ENCODE measurements at regions not wholly inside any gene's neighbourhood (a gene's known extent, or its start where the extent isn't known, plus 50 kb on each side); places are given as distances from the start of the nearest gene placed in this dataset.

DNA sequence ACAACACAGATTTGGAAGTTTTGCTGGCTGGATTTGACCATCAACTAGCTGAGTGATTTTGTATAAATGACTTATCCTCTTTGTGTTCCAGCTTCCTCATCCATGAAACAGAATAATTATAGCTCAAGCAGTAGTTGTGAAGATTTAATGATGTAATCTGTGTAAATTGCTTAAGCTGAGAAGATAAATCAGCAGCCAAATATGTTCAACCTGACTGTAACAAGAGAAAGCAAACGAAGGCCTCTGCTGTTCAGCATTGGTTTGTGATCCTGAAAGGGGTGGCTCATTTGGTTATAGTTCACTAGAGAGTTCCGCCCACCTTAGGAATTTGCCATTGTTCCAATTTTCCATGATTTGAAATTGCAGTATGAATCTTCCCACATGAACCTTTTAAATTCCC is 75.7 kb upstream of the CCDC112 start:
- DNase-seq: no peak

DNA sequence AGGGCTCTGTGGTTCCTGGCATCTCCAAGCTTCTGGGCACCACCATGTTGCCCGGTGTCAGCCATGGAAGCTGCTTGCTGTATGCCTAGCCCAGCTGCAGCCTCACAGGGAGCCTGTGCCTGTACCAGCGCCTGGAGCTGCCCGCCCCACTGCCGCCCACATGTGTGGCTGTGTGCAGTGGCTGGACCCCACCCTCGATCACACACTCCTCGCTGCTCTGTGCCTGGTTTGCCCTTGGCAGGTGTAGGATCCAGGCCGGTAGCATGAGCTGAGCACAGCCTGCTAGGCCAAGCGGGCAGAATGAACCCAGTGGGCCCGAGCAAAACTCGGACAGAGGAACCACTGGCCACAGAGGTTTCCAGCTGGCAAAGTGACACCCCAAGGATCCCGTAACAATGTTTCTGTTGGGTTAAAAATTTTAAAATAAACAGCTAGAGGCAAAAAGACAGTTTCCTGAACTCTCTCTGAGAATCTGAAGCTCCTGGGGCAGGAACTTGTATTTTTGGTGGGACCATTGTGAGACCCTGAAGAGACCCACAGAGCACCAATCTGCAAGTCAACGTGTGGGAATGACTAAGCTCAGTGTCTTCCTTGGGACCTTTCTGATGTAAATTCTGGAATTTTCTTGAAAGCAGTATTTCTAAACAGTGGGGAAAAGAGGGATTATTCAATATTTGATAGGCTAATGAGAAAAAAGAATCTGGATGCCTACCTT is 73.1 kb upstream of the CCDC112 start:
- DNase-seq: no peak

DNA sequence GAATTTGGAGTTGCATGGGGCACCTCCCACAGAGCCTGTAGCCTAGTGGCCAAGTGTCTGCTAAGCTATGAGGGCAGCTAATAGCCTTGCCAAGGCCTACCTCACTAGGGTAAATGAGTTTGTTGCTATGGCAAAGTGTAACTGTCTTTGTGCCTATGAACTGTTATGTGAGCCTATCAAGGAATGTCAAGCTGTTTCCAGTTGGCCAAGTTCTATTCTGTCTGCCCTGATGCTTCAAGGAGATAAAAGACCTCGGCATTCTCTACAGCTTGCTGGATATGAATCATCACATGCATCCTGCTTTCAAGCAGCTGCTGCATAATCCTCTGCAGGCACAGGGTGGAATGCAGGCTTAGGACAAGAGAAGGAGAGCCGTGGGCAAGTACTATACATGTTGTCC is 69.8 kb upstream of the CCDC112 start:
- DNase-seq: peak in 1 of 2 experiments; percentile 4

DNA sequence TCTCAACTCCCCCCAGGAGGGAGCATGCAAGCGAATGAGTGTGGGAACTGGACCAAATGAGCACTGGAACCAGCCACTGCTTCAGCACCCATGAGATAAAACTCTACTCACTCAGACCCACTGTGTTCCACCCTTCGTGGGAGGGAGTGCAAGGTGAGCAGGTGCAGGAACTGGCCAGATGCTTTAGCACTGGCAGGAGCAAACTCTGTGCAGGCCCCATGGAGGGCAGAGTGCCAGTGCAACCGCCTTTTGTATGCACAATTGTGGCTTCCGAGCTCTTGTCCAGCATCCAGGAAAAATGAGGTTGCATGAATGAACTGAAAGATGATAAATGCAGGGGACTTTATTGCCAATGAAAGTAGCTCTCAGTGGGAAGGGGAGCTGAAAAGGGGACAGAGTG is 67.4 kb upstream of the CCDC112 start:
- no peak for DNase-seq

DNA sequence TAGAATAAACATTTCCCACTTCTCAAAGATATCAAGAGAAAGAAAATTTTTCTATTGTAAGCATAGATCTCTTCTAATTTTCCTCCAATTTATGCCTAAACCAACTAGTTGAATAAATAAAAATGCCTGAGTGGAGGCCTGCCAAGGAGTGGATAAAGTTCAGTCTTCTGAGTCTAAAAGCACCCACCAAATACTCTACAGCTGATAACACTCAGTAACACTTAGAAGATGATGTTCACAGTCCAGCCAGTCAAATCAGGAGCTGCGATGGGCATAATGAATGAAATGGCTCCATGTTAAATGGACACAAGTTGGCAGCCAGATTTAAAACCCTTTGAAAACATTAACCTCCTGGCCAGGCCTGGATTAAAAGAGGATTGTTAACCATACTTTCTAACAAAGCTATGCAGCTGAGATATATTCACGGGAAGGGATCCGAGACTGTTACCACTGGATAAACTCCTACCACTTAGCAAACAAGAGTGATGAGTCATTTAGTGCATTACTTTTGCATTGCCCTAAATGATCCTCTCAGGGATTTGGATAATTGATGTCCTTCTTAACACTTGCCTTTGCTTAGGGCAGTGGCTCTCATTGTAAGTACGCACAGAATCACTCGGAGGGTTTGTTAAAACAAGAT is 63.7 kb upstream of the CCDC112 start:
- no peak for DNase-seq

DNA sequence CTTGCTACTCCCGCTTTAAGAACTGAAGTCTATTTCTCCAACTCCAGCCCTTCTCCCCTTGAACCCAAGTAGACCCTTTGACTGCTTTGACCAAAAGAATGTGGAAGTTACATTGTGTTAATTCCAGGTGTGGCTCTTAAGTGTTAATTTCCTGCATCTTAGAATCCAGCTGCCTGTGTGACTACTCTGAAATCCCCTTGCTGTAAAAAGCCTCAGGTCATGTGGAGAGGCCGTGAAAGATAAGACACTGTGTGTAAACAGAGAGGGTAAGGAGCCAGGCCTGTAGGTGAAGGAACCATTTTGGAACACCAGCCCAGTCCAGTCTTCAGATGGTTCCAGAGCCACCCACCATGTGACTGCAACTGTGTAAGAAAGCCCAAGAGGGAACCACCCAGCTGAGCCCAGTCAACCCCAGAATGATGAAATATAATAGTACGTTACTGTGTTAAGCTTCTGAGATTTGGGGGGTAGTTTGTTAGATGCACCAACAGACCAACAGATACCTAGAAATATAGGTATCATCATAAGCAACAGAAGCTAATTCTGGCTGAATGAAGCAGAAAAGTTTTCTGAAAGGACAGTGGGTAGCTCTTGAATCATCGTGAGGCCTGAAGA is 59.4 kb upstream of the CCDC112 start:
- no peak for DNase-seq

DNA sequence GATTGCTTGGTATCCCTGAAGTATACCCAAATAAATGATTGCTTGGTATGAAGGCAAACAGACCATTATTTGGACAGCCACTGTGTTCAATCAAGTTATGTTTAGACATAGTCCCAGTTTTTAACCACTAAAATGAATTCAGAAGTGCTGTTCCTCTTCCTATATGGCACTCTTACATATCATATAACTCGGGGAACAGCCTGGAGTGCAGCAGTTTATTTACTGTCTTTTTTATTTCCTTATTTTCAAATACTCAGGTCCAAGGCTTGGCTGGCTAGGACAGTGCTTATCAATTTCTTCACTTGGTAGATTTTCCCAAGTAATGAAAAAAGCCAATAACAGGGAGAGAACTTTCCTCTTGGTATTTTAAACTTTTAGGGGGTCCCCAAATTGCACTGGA is 58.6 kb upstream of the CCDC112 start:
- DNase-seq: no peak

DNA sequence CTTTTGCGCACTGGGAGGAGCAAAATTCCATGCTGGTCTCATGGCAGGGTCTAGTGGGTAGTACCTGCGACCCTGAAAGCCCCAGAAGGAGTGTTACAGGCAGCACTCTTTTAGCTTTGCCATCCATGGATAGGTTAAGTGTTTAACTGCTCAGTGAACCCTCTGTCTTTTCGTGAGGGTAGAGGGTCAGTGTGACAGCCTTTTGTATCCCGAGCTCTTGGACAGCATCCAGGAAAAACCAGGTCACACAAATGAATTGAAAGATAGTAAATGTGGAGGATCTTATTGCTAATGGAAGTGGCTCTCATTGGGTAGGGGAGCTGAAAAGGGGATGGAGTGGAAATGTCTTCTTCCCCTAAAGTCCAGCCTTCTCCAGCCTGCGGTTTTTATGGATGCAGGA is 57.8 kb upstream of the CCDC112 start:
- no peak for DNase-seq

DNA sequence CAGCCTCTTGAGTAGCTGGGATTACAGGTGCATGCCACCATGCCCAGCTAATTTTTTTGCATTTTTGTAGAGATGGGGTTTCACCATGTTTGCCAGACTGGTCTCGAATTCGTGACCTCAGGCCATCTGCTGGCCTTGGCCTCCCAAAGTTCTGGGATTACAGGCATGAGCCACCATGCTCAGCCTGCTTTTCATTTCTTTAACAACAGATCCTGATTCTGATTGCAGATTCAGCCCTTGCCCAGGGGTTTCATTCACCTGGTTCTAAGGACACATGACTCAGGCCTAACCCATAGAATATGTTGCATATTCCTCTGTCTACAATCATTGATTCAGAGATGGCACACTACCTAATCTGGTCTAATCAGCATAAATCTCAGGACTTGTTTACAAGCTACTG is 56.1 kb upstream of the CCDC112 start:
- no peak for DNase-seq

DNA sequence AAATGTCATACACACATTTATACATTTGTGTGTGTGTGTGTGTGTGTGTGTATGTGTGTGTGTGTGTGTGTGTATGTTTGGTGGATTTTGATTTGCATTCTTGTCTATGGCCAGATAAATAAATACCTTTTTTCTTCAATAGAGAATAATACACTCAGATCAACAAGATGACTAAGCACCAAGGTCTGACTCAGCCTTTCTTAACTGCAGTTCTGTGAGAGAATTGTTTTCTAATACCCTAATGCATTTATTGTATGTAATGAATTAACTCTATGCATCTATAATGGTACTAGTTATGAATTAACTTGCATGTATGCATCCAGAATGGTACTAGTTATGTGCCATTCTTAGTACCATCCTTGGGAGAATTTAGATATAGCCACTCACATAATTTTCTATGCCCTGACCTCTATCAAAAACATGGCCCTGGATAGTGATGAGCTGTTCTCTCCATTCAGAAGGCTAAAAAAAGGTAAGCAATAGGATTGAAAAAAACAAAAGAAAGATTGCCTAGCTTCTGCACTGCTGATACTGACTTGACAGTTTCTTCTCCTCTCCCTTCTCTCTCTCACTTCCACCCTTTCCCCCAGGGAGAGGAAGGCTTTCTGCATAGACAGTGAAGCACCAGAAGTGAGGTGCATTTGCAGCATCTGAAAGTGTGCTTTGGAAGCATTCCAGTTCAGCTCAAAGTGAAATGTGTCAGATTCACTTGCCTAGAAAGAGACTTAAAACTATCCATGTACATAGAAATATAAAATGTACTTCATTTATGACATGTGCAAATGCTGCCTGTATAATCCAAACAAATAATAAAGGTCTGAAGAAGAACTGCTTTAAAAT is 55.1 kb upstream of the CCDC112 start:
- DNase-seq: no peak

DNA sequence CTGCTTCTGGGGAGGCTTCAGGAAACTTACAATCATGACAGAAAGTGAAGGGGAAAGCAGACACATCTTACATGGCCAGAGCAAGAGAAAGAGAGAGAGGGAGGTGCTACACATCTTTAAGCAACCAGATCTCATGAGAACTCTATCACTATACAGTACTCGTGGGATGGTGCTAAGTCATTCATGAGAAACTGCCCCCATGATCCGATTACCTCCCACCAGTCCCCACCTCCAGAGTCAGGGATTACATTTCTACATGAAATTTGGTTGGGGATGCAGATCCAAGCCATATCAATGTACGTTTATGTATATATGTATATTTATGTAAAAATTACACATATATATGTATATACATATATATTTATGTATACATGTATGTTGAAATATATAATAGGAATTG is 54.4 kb upstream of the CCDC112 start:
- no peak for DNase-seq

DNA sequence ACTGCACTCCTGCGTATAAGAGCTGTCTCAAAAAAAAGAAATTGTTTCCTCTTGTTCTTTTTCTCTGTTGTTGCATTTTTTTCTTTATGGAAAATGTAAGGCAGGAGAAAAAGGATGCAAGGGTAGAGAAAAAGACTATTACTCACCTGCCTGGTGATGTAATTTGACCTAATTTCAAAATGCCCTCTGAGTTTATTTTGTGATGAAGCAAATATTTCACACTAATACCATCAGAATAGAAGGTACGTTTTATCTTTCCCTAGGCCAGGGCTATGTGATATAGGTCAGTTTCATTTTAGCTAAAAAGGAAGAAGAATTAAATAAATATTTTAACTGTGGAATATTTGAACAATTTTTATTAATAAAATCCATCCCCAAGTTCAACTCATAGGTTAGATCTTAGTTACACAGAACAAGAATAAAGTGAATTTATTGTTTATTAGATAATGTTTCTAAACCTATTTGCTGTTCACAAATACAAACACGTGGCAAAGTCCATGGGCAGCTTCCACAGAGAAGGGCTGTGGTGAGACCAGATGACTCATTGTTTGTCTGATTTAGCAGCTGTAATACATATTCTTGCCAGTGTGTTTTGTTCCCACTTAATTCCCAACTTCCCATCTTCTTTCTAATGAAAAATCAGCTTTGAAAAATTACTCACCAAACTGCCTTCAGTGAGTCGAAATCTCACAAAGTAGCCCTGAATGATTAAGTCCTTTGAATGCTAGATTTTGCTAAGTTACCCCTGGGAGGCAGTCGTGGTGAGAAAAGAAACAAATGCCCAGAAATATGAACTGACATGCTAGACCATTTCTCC is 52.8 kb upstream of the CCDC112 start:
- no peak for DNase-seq

DNA sequence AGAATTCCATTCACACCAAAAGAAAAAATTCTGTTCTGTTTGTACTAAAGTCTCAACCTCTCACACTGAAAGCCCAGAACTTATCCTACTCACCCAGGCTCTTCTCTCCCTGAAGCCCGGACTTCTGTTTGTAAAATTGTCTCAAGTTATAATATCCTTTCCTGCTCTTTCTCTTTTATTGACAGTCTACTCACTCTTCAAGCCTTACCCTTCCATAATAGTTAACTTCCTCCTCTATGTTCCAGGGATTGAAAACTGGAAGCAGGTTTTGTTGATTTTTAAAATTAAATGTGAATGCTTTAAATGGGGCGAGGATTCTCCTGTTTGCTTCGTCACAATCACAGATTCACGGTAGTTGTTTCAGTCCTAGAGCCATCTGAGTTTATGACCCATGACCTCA is 51.7 kb upstream of the CCDC112 start:
- no peak for DNase-seq

Measured in NCI-H524 (cell line).